NCI-H69 (cell line): ENCODE measurements at regions not wholly inside any gene's neighbourhood (a gene's known extent, or its start where the extent isn't known, plus 50 kb on each side); places are given as distances from the start of the nearest gene placed in this dataset.

Source experiments
- DNase-seq: peaks from one replicate; lab custom pipeline; 2025; lab: John Stamatoyannopoulos, UW

DNA sequence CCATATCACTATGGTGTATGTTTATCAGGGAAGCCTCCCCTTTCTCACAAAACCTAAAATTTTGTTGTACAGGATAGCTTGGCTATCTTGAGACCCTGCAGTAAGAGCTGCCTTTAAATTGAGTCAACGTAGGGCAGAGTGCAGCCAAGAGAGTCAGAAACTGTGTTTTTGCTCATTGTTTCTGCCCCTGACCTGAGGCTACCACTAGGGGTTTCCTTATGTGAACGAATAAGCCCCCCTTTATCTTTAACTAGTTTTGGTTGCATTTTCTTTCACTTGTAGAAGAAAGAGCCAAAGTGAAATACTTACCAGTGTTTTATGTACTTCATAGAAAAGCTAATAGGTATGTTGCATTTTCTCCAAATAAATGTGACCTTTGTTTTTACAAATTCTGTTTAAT lies 149.9 kb upstream of the TMC3 start:
- DNase-seq: no peak

DNA sequence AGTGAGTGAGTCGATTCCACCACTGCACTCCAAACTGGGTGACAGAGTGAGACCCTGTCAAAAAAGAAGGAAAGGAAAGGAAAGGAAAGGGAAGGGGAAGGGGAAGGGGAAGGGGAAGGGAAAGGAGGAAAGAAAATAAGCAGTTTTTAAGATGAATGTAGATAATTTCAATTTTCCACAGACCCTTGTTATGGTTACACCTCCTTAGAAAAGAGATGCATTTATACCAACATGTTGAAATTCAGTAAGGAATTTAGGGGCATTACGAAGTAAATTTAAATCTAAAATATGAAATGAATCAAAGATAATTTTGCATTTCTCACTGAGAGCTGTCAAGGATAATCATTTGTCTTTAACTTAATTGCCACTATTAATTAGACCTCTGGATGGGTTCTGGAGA lies 146.5 kb upstream of the TMC3 start:
- no peak for DNase-seq

DNA sequence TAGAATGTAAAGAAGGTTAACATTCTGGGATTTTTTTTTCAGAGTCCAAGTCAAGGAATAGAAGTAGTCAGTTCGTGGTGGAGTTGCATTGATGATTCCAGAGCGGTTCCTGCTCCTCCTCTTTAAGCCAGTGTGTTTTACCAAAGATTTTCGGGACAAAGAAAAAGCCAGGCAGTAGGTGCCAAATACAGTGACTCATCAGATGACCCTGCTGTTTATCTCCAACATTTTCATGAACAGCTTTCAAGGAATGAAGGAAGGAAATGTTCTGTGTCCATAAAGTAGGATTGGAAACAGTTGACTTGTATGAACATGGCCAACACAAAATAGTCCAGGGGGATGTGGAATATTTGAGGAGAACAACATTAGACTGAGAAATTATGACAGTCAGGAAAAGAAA lies 142.4 kb upstream of the TMC3 start:
- no peak for DNase-seq

DNA sequence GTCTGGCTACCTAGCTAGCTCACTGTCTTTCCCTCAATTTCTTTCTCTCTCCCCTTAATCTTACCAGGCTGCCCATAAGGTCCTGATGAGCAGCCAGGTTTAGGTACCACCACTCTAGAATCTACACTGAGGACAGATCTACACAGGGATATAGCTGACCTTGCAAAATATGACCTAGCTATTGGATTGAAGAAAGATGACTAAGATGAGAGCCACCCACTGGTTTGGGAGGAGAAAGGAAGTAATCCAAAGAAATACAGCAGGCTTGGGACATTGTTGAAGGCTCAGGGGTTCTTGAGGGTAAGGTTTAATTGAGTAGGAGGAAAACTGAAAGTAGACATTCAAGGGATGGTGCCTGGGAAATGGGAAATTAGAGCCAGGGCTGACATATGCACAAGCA lies 142.0 kb upstream of the TMC3 start:
- no peak for DNase-seq

DNA sequence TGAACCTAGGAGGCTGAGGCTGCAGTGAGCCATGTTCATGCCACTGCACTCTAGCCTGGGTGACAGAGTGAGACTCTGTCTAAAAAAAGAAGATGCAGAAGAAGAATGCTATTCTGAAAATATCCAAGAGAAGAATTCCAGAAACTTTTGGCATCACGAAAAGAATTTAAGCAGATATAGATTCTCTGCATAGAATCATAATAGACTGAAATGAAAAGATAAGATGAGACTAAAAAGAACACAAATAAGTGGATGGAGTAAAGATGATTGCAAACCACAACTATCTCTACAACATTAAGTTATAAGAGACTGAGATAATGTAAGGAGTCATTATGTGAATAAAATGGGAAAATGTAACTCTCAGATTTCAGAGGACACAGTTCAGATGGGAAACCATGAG lies 140.7 kb upstream of the TMC3 start:
- no peak for DNase-seq

DNA sequence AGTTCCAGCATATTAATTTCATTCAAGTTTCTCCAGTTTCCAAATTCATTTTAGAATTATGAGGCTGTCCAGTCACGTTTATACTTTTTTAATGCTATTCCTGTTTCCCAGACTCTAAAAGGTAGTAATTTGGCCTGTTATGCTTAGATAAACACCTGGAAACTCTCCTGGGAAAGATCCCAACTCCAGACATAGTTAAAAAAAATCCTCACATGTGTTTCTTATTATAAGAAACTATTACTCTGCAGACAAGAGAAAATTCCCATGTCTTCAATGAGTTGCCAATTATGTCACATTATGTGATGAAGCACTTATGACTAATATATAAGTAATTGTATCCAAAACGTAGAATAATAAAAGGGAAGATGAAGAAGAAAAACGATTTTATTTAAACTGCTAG lies 137.1 kb upstream of the TMC3 start:
- no peak for DNase-seq

DNA sequence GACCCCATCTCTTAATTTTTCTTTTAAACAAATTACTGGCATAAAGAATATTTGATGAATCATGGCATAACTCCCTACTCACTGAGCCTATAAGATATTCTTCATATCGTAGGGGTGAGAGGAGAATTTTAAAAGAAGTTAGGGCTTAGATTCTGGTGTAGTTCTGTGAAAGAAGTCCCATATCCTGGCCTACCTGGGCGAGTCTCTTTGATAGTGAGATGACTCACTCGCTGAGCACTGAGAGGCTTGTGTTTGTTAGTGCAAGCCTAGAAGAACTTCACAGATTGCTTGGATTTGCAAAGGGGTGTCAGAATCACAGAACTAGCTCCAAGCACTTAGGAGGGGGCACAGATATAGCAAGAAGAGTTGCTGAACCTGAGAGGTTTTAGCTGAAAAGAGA lies 133.8 kb upstream of the TMC3 start:
- no peak for DNase-seq

DNA sequence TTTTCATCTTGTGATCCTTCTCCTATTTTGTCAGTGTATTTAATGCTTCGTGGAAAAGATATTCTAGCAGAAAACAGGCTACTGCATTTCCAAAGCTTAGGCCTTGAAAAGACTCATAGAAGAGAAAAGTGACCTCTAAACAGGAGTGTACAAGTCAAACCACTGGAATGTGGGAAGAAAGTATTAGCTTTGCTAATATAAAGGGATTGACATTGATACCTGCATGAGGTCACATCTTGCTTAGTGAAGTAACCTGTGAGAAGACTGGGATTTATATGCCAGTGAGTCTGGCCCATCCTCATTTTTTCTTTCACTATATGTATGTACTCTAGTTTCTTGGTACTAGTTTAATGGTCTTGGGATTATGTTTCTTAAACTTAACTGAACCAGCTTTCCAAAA lies 132.9 kb upstream of the TMC3 start:
- no peak for DNase-seq

DNA sequence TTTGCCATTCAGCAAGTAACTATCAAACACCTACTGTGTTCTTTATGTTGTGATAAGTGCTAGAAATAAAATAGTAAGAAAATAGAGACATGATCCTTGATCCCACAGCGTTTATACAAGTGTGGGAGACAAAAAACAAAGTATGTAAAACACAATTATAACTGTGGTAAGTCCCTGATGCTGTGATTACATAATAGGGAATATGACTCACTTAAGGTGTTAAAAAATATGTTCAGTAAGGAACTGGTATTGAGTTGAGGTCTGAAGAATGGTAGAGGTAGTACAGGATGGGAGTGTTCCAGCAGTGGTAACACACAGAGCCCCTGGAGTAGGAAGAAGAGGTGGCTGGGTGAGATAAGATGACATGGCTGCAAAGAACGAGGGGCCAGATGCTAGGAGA lies 132.1 kb upstream of the TMC3 start:
- DNase-seq: no peak

DNA sequence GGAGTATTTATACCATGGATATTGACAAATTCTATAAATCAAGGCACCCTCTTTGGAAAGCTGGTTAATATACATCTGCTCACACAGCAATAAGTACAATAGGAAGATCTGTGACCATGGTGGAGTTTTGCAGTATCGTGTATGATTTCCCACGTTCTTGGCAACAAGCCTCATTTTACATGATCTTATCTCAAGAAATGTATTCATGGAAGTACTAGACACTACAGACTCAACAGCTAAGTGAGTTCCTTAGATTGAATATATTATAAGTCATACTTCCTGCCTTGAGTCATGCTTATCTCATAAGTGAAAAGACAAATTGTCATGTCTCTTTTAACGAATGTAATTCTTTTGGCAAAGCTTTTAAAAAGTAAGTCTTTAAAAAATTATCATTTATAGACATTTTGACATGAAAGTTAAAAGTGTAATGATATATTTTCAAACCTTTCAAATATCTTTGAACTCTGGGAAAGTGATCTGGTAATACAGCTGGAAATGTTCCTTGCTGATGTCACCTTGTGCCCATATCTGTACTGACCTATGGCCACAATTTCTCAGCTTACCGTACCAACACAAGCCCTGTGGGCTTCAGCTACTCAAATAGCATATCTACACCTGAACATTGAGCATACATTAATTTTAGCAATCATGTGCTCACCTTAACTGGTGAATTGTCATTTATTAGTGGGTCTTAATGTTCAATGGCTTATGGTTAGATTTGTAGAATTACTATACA lies 130.3 kb upstream of the TMC3 start:
- no peak for DNase-seq

DNA sequence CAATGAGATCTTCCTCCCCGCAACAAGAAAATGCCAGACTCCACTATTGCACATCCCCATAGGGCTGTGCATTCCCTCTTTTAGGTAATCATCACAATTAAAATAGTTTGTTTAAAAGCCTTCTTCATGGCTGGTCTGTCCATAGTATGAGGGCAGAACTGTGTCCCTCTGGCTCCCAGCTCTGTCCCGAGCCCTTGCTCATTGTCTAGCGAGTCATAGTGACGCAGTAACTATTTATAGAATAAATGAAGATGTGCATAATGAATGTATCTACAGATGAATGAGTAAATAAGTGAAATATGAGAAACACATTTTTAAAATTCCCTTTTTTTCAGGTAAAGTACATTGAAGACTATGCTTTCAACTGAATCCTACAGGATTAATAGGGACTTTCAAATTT lies 128.4 kb upstream of the TMC3 start:
- DNase-seq: no peak

DNA sequence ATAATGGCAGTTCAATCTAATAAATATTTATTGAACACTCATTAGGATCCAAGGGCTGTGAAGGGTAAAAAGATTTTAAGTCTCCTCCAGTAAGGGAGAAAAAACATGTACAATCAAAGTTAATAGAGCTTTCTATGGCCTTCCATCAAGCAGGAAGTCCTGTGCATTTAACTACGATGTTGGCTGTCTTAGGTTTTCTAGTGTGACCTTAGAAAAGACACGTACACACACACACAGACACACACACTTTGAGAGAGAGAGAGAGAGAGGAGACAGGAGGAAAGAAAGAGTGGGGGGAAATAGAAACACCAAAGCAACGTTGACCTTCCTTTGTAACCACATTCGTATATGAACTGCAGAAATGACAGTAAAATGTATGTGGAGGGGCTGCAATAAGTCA lies 126.1 kb upstream of the TMC3 start:
- no peak for DNase-seq

DNA sequence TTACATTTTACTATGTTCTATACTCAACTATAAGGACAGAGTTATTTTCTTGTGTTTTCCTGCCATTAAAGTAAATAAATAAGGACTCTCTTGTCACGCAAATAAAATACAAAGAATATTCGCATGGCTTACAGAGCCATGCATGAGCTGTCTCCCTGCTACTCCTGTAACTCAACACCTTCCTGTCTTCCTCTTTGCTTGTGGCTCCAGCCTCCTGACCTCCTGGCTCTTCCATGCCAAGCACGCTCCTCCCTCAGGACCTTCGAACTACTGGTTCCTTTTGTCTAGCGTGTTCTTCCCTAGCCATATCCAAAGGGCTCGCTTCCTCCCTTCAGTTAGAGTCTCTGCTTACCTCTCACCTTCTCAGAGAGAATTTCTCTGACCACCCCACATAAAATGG lies 124.3 kb upstream of the TMC3 start:
- no peak for DNase-seq

DNA sequence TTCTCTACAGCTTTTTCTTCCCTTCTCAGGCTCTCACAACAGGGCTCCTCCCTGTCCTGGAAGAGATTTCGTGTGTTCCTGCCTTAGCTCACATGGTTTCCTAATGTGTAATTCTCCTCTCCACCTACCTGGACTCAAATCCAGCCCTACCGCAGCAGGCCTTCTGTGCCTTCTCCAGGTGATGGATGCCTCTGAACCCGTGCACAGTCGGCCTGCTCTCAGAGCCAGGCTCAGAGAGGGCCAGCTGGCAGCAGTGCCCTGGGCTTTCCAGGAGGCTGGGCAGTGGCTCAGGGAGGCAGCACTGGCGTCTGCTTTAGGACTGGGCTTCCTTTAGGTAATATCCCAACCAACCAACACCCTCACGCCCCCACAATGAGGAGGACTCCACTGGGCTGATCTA lies 123.2 kb upstream of the TMC3 start:
- DNase-seq: no peak

DNA sequence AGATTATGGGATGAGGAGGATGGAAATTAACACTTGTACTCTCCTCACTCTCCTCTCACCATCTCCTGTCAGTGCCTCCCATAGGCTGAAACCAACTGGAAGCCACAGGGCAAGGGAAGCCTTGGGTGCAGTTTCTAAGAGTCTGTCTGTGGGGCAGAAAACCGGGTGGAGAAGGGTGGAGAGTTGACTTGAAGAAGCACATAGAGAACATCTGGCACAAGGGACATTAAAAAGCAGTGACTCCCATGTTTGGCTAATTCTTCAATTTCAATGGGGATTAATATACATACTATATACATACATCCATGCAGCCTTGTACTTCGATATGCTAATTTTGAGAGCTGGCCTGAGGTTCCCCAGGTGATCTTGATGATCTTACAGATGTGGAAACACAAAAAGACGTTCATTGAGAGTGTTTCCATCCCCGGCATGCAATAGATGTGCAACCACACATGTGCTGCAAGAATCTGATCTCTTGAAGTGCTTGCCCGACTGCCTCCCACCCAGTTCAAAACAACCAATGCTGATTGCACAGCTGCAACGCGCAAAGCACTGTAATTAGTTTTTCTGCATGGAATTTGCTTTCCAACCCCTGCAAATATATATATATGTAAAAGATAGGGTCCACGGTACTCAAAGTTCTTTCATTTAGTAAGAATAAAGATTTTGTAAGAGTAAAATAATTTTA lies 121.9 kb upstream of the TMC3 start:
- DNase-seq: no peak

DNA sequence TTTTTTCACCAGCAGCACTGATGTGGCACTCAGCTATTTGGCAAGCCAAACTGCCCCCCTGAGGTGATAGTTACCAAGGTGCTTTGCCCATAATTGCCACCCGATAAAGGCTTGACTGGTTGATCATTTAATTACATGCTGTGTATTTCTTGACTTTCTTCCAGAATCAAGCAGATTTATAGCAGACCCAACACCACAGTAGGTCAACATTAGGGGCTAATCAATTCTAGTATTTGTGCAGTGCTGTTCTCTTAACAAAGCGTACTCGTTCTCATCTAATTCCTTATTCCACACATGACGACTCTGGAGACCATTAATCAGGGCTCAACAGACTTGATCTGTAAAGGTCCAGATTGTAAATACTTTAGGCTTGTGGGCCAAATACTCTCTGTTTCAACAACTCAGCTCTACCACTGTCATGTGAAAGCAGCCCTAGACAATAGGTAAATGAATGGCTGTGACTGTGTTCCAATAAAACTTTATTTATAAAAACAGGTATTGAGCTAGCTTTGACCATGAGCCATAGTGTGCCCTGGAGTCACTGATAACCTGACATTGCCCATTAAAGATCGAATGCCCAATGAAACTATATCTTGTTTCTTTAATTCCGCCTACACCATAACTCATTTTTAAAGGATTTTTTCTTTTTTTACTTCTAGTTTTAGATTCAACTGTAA lies 119.1 kb upstream of the TMC3 start:
- peak; percentile 76 for DNase-seq

DNA sequence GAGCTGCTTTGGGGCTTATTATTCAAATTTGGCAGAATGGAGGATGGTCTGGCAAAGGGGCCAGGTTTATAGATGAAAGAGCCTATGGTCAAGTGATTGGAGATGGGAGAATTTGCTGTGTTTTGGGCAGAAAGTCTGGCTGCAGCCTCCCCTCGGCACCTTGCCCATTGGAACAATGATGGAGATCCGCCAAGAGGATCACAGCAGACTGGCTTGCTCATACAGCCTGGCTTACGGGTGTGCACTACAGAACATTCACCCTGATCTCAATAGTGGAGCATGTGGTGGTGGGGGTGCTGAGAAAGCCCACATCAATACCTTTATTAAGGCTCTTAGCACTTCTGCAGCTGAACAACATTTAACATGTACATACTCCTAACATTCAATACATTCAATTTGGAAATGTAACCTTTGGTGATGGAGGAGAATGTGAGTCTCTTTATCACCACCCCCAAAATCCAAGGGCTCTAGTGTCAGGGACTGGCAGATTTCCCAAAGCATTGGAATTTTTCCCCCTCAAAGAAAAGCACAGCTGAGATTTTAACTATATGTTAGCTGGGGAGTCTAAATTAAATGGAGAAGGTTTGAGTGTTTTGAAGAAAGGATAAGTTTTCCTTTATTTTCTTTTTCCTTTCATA lies 118.4 kb upstream of the TMC3 start:
- DNase-seq: peak; percentile 42

DNA sequence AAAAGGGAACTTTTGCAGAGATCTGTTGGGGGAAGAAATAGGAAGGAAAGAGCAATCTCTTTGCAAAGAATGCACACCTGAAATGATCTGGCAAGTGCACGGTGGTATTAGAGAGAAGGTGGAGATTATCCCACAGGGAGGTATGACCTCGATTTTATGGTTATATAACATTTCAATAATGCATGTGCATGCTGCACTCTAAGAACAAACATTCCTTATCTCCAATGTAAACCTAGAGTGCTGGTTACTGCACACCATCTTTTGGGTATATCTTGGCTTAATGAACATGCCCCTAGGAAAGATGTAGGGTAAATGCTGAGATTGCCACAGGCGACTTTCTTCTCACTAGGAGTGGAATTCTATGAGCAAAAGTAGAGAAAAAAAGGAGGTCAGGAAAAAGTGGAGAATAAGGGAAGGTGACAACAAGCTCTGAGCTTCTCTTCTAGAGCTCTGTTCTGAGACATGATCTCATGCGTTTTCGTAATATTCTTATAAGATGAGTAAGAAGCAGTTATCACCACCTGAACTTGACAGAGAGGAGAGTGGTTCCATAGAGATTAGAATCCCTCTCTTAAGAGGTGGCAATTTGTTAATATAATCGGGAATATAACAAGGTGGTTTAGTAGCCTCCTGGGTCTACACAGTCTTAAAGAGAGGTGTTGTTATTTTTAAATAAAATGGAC lies 117.5 kb upstream of the TMC3 start:
- peak; percentile 21 for DNase-seq

DNA sequence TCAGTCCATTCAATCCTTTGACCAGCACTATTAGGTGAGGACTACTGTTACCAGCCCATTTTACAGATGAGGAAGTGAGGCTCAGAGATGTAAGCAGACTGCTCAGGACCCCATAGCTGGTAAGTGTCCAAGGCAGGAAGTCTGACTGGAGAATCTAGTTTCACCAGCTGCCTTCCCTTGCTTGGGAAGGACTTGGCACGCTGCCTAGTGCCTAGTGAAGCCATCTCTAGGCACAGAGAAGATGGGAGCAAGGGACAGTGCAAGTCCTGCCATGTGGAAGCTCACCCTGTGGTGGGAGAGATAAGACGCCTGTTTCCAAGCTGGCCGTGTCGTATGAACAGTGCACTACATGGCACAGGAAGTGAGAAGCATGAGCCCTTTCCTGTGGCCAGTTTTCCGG lies 111.8 kb upstream of the TMC3 start:
- DNase-seq: peak; percentile 16

DNA sequence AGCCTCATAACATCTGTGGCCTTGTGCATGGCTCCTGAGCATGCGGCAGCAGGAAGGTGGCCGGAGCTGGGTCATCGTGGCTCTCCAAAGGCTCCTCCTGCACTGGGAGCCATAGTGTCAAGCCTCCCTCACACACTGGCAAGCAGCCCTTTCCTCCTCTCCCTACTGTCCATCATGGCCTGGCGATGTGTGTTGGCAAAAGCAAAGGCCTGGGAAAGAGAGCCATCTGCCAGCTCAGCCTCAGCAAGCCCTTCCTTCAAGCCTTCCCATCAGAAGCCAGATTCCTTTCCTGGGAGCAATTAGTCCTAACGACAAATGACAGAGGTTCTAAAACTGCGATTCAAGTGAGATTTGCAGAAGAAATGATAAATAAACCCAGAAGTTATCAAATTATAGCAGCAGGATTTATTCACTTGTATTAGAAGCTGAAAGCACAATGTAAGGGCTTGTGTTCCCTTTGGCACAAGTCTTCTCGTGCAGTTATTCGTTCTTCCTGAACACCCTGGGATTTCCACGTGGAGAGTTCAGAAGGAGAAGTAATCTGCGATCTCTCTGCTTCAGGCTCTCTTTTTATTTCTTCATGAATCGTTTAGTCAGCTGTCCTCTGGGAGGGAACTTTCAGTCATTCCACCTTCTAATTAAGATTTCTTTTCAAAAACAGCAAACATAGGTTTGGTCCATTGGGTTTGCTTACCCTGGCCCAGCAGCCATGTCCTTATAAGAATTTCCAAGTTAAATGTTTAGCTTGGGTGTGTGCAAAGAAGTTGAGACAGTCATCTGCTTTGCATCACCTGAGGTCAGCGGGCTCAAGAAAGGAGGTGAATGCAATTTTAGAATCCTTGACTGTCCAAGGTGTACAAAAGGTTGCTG lies 110.3 kb upstream of the TMC3 start:
- no peak for DNase-seq

DNA sequence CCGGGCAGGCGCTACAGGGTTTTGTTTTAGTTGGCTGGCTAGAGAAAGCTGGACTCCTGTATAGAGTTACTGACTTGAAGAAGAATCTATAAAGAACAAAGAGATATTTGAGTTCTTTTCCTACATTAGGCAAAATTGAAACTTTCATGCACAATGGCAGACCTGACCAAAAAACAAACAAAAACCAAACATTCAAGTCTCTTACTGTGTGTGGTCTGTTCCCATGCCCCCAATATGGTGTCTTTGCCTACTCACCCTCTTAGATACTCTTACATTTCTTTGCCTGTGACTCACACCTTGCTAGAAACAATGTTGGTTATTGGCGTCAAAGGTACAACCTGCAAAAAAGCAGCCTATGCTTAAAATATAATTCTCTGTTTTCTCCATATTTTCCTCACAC lies 109.5 kb upstream of the TMC3 start:
- no peak for DNase-seq
